K562 (cell line): ENCODE measurements at regions not wholly inside any gene's neighbourhood (a gene's known extent, or its start where the extent isn't known, plus 50 kb on each side); places are given as distances from the start of the nearest gene placed in this dataset.

Experiments
- ATAC-seq: fragments of 200-7000 bp; cut with Tn5 transposase; 3 replicates; pipeline ENCODE4 v1.9.1; 2020; ENCODE audit warnings: moderate library complexity
- BruUV-seq: library from RNA; stranded (reverse); fragments of 400-500 nt; replicated peaks from 2 replicates; lab custom pipeline; 2021; lab: Mats Ljungman, UMichigan
- CTCF ChIA-PET: fragments of 300-600 bp; formaldehyde crosslinking; extraction: SDS; loops from one replicate; lab custom pipeline; 2021; ENCODE audit warnings: low intra/inter-chr PET ratio; lab: Yijun Ruan, JAX
- POLR2A ChIA-PET: fragments of 300-600, 350-650 bp; sonication (Branson Sonifier 250); formaldehyde crosslinking; extraction: SDS; loops from one replicate; lab custom pipeline; 2021; ENCODE audit warnings: antibody characterized with exemption, inconsistent platforms; lab: Yijun Ruan, JAX
- DNase-seq, 4 experiments: peaks; one replicate each; pipeline versions ENCODE4 v3.0.0 to v3.0.0-alpha.2; 2011 to 2018; ENCODE audit warnings: low spot score in 3 of 4, mixed read lengths in 3 of 4; ENCODE audit errors: extremely low read depth in 1 of 4
- FAIRE-seq: peaks from 2 replicates; lab custom pipeline; 2011; peaks lifted over from hg19 to GRCh38; lab: Jason Lieb, UNC
- H2AFZ ChIP-seq: 2 replicates; pipeline ENCODE4 v1.6.0; 2011; ENCODE audit warnings: low read depth, low read length, control low read depth, inconsistent platforms
- H3K27ac ChIP-seq: fragments of 200-600 bp; 3 replicates; pipeline ENCODE4 v1.8.0; 2011; ENCODE audit warnings: low read depth, mild to moderate bottlenecking, control low read depth, inconsistent platforms, low read length, moderate library complexity, mixed read lengths; ENCODE audit errors: extremely low read depth
- H3K27me3 ChIP-seq, 2 experiments: fragments of 300-600 bp in 1 of 2; 2 replicates in 1 of 2; 3 replicates in 1 of 2; pipeline versions ENCODE4 v1.6.0 to v1.8.0; 2011; ENCODE audit warnings: inconsistent platforms in 2 of 2, low read length in 2 of 2, mild to moderate bottlenecking in 1 of 2, mixed read lengths in 1 of 2, moderate library complexity in 1 of 2; ENCODE audit not compliant: control insufficient read depth in 2 of 2, insufficient read depth in 2 of 2
- H3K36me3 ChIP-seq: fragments of 300-600 bp; 3 replicates; pipeline ENCODE4 v1.8.0; 2011; ENCODE audit warnings: mild to moderate bottlenecking, low read length, inconsistent platforms; ENCODE audit not compliant: control insufficient read depth, insufficient read depth
- H3K4me1 ChIP-seq, 2 experiments: fragments of 200-600 bp in 1 of 2; replicated peaks in 1 of 2; 2 replicates in 1 of 2; 3 replicates in 1 of 2; pipeline versions ENCODE4 v1.5.1 to v1.8.0; 2011; ENCODE audit warnings: inconsistent platforms in 2 of 2, low read length in 2 of 2, mild to moderate bottlenecking in 1 of 2, mixed read lengths in 1 of 2, moderate library complexity in 1 of 2; ENCODE audit not compliant: control insufficient read depth in 2 of 2, insufficient read depth in 2 of 2
- H3K4me2 ChIP-seq: 2 replicates; pipeline ENCODE4 v1.6.1; 2011; ENCODE audit warnings: low read length, control low read depth, inconsistent platforms, mixed read lengths; ENCODE audit not compliant: insufficient read depth
- H3K4me3 ChIP-seq: fragments of 200-600 bp; sonication (generic), shearing (Covaris generic); 2 replicates; pipeline ENCODE4 v1.5.1; 2016; ENCODE audit warnings: control low read depth, inconsistent platforms
- H3K79me2 ChIP-seq: fragments of 200-600 bp; 3 replicates; pipeline ENCODE4 v1.8.0; 2011; ENCODE audit warnings: low read length, inconsistent platforms; ENCODE audit not compliant: control insufficient read depth, insufficient read depth
- H3K9ac ChIP-seq, 2 experiments: 2 replicates each; pipeline versions ENCODE4 v1.6.0 to v1.6.1; 2011; ENCODE audit warnings: low read depth in 2 of 2, low read length in 2 of 2, control low read depth in 1 of 2, inconsistent platforms in 1 of 2, mild to moderate bottlenecking in 1 of 2, mixed read lengths in 1 of 2; ENCODE audit not compliant: insufficient read depth in 1 of 2
- H3K9me1 ChIP-seq: one replicate; pipeline ENCODE4 v1.6.0; 2011; ENCODE audit warnings: inconsistent platforms, mild to moderate bottlenecking, low read length, moderate library complexity; ENCODE audit not compliant: control insufficient read depth, insufficient read depth
- H3K9me3 ChIP-seq: replicated peaks from 2 replicates; pipeline ENCODE4 v1.5.1; 2011; ENCODE audit warnings: low read depth, low read length, inconsistent platforms; ENCODE audit not compliant: control insufficient read depth, insufficient read depth
- H4K20me1 ChIP-seq: replicated peaks from 2 replicates; pipeline ENCODE4 v1.6.1; 2011; ENCODE audit warnings: low read length, inconsistent platforms, mixed read lengths; ENCODE audit not compliant: control insufficient read depth, insufficient read depth
- CC2D1A ChIP-seq: fragments of 450-650 bp; IDR thresholded peaks from 2 replicates; pipeline ENCODE4 v1.6.1; 2017; ENCODE audit warnings: mild to moderate bottlenecking
- CEBPB ChIP-seq: fragments of 450-650 bp; IDR thresholded peaks from 2 replicates; pipeline ENCODE4 v1.6.1; 2016; ENCODE audit warnings: missing genetic modification characterization, missing compliant biosample characterization
- CXXC5 ChIP-seq: fragments of 250-450 bp; sonication (Bioruptor Pico); IDR thresholded peaks from 2 replicates; pipeline ENCODE4 v1.8.0; 2022; ENCODE audit warnings: inconsistent platforms, mild to moderate bottlenecking, moderate library complexity
- DDX20 ChIP-seq: fragments of 450-650 bp; IDR thresholded peaks from 2 replicates; pipeline ENCODE4 v1.6.1; 2016; ENCODE audit warnings: missing genetic modification characterization, low read depth, mild to moderate bottlenecking, missing compliant biosample characterization, moderate library complexity
- E4F1 ChIP-seq: fragments of 250-450 bp; sonication (Bioruptor Pico); IDR thresholded peaks from 2 replicates; pipeline ENCODE4 v1.5.0; 2021; ENCODE audit warnings: mild to moderate bottlenecking, borderline replicate concordance
- HNRNPK ChIP-seq: fragments of 200-400 bp; formaldehyde crosslinking; IDR thresholded peaks from one replicate; pipeline ENCODE4 v1.6.1; 2018; ENCODE audit warnings: mild to moderate bottlenecking, low read depth, low read length; ENCODE audit not compliant: poor library complexity, severe bottlenecking
- KDM2B ChIP-seq: fragments of 250-450 bp; sonication (Bioruptor Pico); IDR thresholded peaks from 2 replicates; pipeline ENCODE4 v1.8.0; 2021; ENCODE audit warnings: mild to moderate bottlenecking, moderate library complexity
- L3MBTL2 ChIP-seq: fragments of 450-650 bp; IDR thresholded peaks from 2 replicates; pipeline ENCODE4 v1.6.1; 2016; ENCODE audit warnings: mild to moderate bottlenecking, moderate library complexity
- MXD1 ChIP-seq: fragments of 250-450 bp; sonication (Bioruptor Pico); IDR thresholded peaks from 2 replicates; pipeline ENCODE4 v1.8.0; 2021; ENCODE audit warnings: borderline replicate concordance, mild to moderate bottlenecking, moderate library complexity; ENCODE audit not compliant: poor library complexity, severe bottlenecking
- RHOXF2B ChIP-seq: fragments of 250-450 bp; sonication (Bioruptor Pico); conservative IDR thresholded peaks from 2 replicates; pipeline ENCODE4 v1.5.1; 2021
- TCF7 ChIP-seq: sonication (generic); IDR thresholded peaks from 2 replicates; pipeline ENCODE4 v1.6.1; 2016; ENCODE audit warnings: antibody characterized with exemption, borderline replicate concordance
- ZBTB34 ChIP-seq: fragments of 250-450 bp; sonication (Bioruptor Pico); IDR thresholded peaks from 2 replicates; pipeline ENCODE4 v1.8.0; 2021; ENCODE audit warnings: mild to moderate bottlenecking, moderate library complexity
- ZNF24 ChIP-seq: fragments of 450-650 bp; IDR thresholded peaks from 2 replicates; pipeline ENCODE4 v1.6.1; 2016
- ZSCAN32 ChIP-seq: fragments of 450-650 bp; formaldehyde crosslinking; IDR thresholded peaks from 2 replicates; pipeline ENCODE4 v1.4.0; 2020; ENCODE audit warnings: mild to moderate bottlenecking, moderate library complexity
- WGBS: fragments of 100-300 bp; shearing (Covaris generic); methylation state at CpG from one replicate; pipeline ENCODE4 v1.1.6; 2016; ENCODE audit warnings: low coverage, mixed read lengths; ENCODE audit not compliant: insufficient coverage; ENCODE audit errors: missing lambda C conversion rate; 5-methylcytosine and 5-hydroxymethylcytosine counted together
- in situ Hi-C: fragments of 300-500 bp; cut with MboI; formaldehyde crosslinking; loops from 4 replicates; pipeline ENCODE4 v1.15.0; 2018; ENCODE audit warnings: inconsistent platforms, mixed read lengths
- intact Hi-C: fragments of 100-400 bp; cut with micrococcal nuclease; formaldehyde crosslinking; loops from 2 replicates; pipeline ENCODE4 v1.14.2; 2022
- TF ChIP-seq, protein P1 (sequence below): sonication (generic); formaldehyde crosslinking; IDR thresholded peaks from 2 replicates; pipeline ENCODE4 v1.8.1; 2022; ENCODE audit warnings: missing genetic modification reagents

DNA sequence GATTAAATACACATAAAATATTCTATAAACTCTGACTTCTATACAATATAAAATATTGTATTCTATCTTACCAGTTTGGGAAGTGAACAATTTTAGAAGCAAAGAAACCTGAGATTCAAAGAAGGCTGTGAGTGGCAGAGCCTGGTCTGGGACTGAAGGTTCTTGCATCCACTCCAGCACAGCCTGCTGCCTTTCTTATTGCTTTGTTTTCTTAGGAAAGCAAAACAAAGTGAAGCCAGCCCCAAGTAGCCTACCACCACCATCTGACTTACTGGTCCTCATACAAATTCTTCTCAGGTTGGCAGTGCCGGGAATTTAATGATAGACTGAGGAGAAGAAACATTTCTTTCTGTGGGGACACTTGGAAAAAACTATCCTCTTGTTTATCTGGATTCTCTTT lies 129.7 kb upstream of the SMAD1 start:
- no peak for TF ChIP-seq MXD1 (CRISPR knock-in tag)
- no peak for TF ChIP-seq TCF7
- TF ChIP-seq KDM2B: no peak
- no peak for TF ChIP-seq L3MBTL2
- TF ChIP-seq, protein P1, sequence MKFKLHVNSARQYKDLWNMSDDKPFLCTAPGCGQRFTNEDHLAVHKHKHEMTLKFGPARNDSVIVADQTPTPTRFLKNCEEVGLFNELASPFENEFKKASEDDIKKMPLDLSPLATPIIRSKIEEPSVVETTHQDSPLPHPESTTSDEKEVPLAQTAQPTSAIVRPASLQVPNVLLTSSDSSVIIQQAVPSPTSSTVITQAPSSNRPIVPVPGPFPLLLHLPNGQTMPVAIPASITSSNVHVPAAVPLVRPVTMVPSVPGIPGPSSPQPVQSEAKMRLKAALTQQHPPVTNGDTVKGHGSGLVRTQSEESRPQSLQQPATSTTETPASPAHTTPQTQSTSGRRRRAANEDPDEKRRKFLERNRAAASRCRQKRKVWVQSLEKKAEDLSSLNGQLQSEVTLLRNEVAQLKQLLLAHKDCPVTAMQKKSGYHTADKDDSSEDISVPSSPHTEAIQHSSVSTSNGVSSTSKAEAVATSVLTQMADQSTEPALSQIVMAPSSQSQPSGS: no peak
- no peak for TF ChIP-seq DDX20 (tag)
- TF ChIP-seq CEBPB (tag): no peak
- no peak for TF ChIP-seq ZSCAN32
- TF ChIP-seq ZNF24: no peak
- TF ChIP-seq HNRNPK: no peak
- TF ChIP-seq E4F1 (CRISPR knock-in tag): no peak
- no peak for TF ChIP-seq CXXC5
- TF ChIP-seq ZBTB34 (CRISPR knock-in tag): no peak
- TF ChIP-seq RHOXF2B (CRISPR knock-in tag): no peak
- no peak for TF ChIP-seq CC2D1A
- TF ChIP-seq, all 486 proteins: peak for 0
- ATAC-seq (no peak), DNase-seq (no peak), FAIRE-seq (no peak)
- POLR2A ChIA-PET: no interaction called here
- CTCF ChIA-PET: no interaction called here
- no peaks in the 10 kb centered on the region for H3K79me2 ChIP-seq
- intact Hi-C loops (no loop called here), in situ Hi-C loops (no loop called here)
- no peaks in the 10 kb centered on the region for H4K20me1 ChIP-seq
- no peaks in the 10 kb centered on the region for H3K9me1 ChIP-seq
- no peaks in the 10 kb centered on the region for H3K4me1 ChIP-seq
- H3K27ac ChIP-seq: no peak overlapping the region
- H2AFZ ChIP-seq: no peak overlapping the region
- H3K4me3 ChIP-seq: no peak overlapping the region
- no peak overlapping the region for H3K4me2 ChIP-seq
- no peaks in the 10 kb centered on the region for H3K36me3 ChIP-seq
- BruUV-seq: no TSS peak
- no peak overlapping the region for H3K9ac ChIP-seq
- H3K27me3 ChIP-seq: peaks cover 3 to 8% of the 10 kb centered on the region in 2 experiments; a peak in 4 of 5 replicates
- H3K9me3 ChIP-seq: no peaks in the 10 kb centered on the region
- WGBS: 0% methylated on average over 1 of the region's 1 CpG
